Endothelial cell of umbilical vein (primary cell): ENCODE measurements at regions not wholly inside any gene's neighbourhood (a gene's known extent, or its start where the extent isn't known, plus 50 kb on each side); places are given as distances from the start of the nearest gene placed in this dataset.

Source experiments
- BruUV-seq: library from RNA; stranded (reverse); fragments of 400-500 nt; replicated peaks from 2 replicates; lab custom pipeline; 2021; lab: Mats Ljungman, UMichigan
- CTCF ChIA-PET: fragments of 300-600, 350-600 bp; sonication (Branson Sonifier 250); formaldehyde crosslinking; loops from one replicate; lab custom pipeline; 2021; ENCODE audit warnings: antibody characterized with exemption, inconsistent platforms; lab: Charles Lee
- POLR2A ChIA-PET: fragments of 300-600, 350-600 bp; sonication (Branson Sonifier 250); formaldehyde crosslinking; loops from one replicate; lab custom pipeline; 2021; ENCODE audit warnings: antibody characterized with exemption, inconsistent platforms; lab: Charles Lee
- DNase-seq: peaks from one replicate; pipeline ENCODE4 v3.0.0-alpha.2; 2011; ENCODE audit warnings: low read depth, low spot score
- FAIRE-seq: peaks from 2 replicates; lab custom pipeline; 2011; peaks lifted over from hg19 to GRCh38; lab: Jason Lieb, UNC
- H2AFZ ChIP-seq: 2 replicates; pipeline ENCODE4 v1.6.0; 2012; ENCODE audit warnings: low read depth, low read length, control low read depth, inconsistent platforms
- H3K27ac ChIP-seq: 2 replicates; pipeline ENCODE4 v1.5.1; 2011; ENCODE audit warnings: low read depth, mild to moderate bottlenecking, control low read depth, low read length, moderate library complexity; ENCODE audit not compliant: insufficient read depth
- H3K27me3 ChIP-seq, 2 experiments: 2 replicates each; pipeline versions ENCODE4 v1.6.0 to v1.6.1; 2011; ENCODE audit warnings: low read length in 2 of 2, mixed read lengths in 1 of 2; ENCODE audit not compliant: control insufficient read depth in 2 of 2, insufficient read depth in 2 of 2
- H3K36me3 ChIP-seq, 2 experiments: 2 replicates in 1 of 2; 3 replicates in 1 of 2; pipeline ENCODE4 v1.5.1; 2011; ENCODE audit warnings: low read length in 2 of 2, mild to moderate bottlenecking in 1 of 2, moderate library complexity in 1 of 2; ENCODE audit not compliant: control insufficient read depth in 2 of 2, insufficient read depth in 2 of 2; ENCODE audit errors: extremely low read depth in 1 of 2
- H3K4me1 ChIP-seq: 3 replicates; pipeline ENCODE4 v1.5.1; 2011; ENCODE audit warnings: mild to moderate bottlenecking, low read length; ENCODE audit not compliant: control insufficient read depth, insufficient read depth; ENCODE audit errors: extremely low read depth
- H3K4me2 ChIP-seq: 2 replicates; pipeline ENCODE4 v1.6.1; 2011; ENCODE audit warnings: low read length, control low read depth, mixed read lengths; ENCODE audit not compliant: insufficient read depth
- H3K4me3 ChIP-seq, 3 experiments: fragments of 200-600 bp in 1 of 3; sonication (generic), shearing (Covaris generic) in 1 of 3; replicated peaks in 1 of 3; 2 replicates each; pipeline ENCODE4 v1.5.1; 2011 to 2016; ENCODE audit warnings: control low read depth in 3 of 3, low read length in 3 of 3, mild to moderate bottlenecking in 2 of 3, inconsistent platforms in 1 of 3, low read depth in 1 of 3, moderate library complexity in 1 of 3; ENCODE audit not compliant: insufficient read depth in 1 of 3
- H3K79me2 ChIP-seq: 2 replicates; pipeline ENCODE4 v1.6.0; 2012; ENCODE audit warnings: low read length, inconsistent platforms; ENCODE audit not compliant: control insufficient read depth, insufficient read depth
- H3K9ac ChIP-seq: replicated peaks from 2 replicates; pipeline ENCODE3; 2011; ENCODE audit warnings: low read length, control low read depth; ENCODE audit not compliant: insufficient read depth; ENCODE audit errors: extremely low read depth
- H3K9me1 ChIP-seq: replicated peaks from 3 replicates; pipeline ENCODE4 v1.6.0; 2011; ENCODE audit warnings: mild to moderate bottlenecking, low read length; ENCODE audit not compliant: control insufficient read depth, insufficient read depth; ENCODE audit errors: extremely low read depth
- H3K9me3 ChIP-seq: replicated peaks from 2 replicates; pipeline ENCODE4 v1.5.1; 2012; ENCODE audit warnings: low read length, inconsistent platforms; ENCODE audit not compliant: control insufficient read depth, insufficient read depth
- H4K20me1 ChIP-seq: replicated peaks from 2 replicates; pipeline ENCODE3; 2011; ENCODE audit warnings: mild to moderate bottlenecking, low read length; ENCODE audit not compliant: control insufficient read depth, insufficient read depth; ENCODE audit errors: extremely low read depth
- CTCF ChIP-seq, 2 donors: IDR thresholded peaks; 1 replicate in 1 of 2; 2 replicates in 1 of 2; pipeline ENCODE4 v1.5.1; 2011; ENCODE audit warnings: low read length in 2 of 2, mild to moderate bottlenecking in 2 of 2, moderate library complexity in 2 of 2, control low read depth in 1 of 2, inconsistent platforms in 1 of 2, low read depth in 1 of 2; ENCODE audit not compliant: insufficient read depth in 1 of 2; ENCODE audit errors: extremely low read depth in 1 of 2
- EZH2 ChIP-seq: IDR thresholded peaks from 2 replicates; pipeline ENCODE4 v1.6.1; 2012; ENCODE audit warnings: borderline replicate concordance, low read depth, mild to moderate bottlenecking, moderate library complexity, low read length, inconsistent platforms; ENCODE audit not compliant: severe bottlenecking
- FOS ChIP-seq: IDR thresholded peaks from 2 replicates; pipeline ENCODE4 v1.6.1; 2011; ENCODE audit warnings: mild to moderate bottlenecking, low read length, moderate library complexity, borderline replicate concordance; ENCODE audit not compliant: insufficient read depth
- GATA2 ChIP-seq: IDR thresholded peaks from 2 replicates; pipeline ENCODE4 v1.7.0; 2011; ENCODE audit warnings: low read depth, mild to moderate bottlenecking, moderate library complexity, mixed read lengths, low read length; ENCODE audit not compliant: insufficient read length, insufficient read depth
- JUN ChIP-seq: IDR thresholded peaks from 2 replicates; pipeline ENCODE4 v1.6.1; 2011; ENCODE audit warnings: borderline replicate concordance, low read depth; ENCODE audit not compliant: insufficient read length, insufficient read depth
- MAX ChIP-seq: IDR thresholded peaks from 2 replicates; pipeline ENCODE4 v1.6.1; 2011; ENCODE audit not compliant: insufficient read depth, insufficient read length
- MYC ChIP-seq: IDR thresholded peaks from one replicate; pipeline ENCODE4 v1.6.1; 2011; ENCODE audit warnings: mild to moderate bottlenecking, low read depth, low read length
- POLR2A ChIP-seq: IDR thresholded peaks from 2 replicates; pipeline ENCODE4 v1.6.1; 2012; ENCODE audit warnings: low read depth, mild to moderate bottlenecking, control low read depth, low read length
- POLR2AphosphoS5 ChIP-seq: IDR thresholded peaks from 2 replicates; pipeline ENCODE4 v1.6.1; 2012; ENCODE audit warnings: low read depth, mild to moderate bottlenecking, control low read depth, low read length, moderate library complexity; ENCODE audit not compliant: insufficient read depth
- dilution Hi-C: fragments of 300-500 bp; cut with MboI; formaldehyde crosslinking; loops from one replicate; pipeline ENCODE4 v1.15.0; 2019; ENCODE audit warnings: low sequenced_read_pairs; ENCODE audit not compliant: extremely low pct_ligation_motif_present
- intact Hi-C: fragments of 100-400 bp; cut with micrococcal nuclease; formaldehyde crosslinking; loops from one replicate; pipeline ENCODE4 v1.10.0; 2022

GRCh38 chr19:30667227-30667626 lies 295.0 kb downstream of the ZNF536 start:
- ChIA-PET POLR2A (no interaction called here), CTCF (interaction anchor here (0.7 to 6.7 kb wide), 11 partner anchors 11 to 1933 kb away, joined by 3 to 136 read pairs (median 4); no protein-coding TSS in a partner anchor)
- no peaks in the 10 kb centered on the region for H3K79me2 ChIP-seq
- H3K36me3 ChIP-seq = no peaks in the 10 kb centered on the region
- H3K27ac ChIP-seq = no peak overlapping the region
- H3K9me3 ChIP-seq = no peaks in the 10 kb centered on the region
- dilution Hi-C loops = no loop called here
- DNase-seq (no peak), FAIRE-seq (no peak)
- intact Hi-C loops = loop anchor here (5.0 kb wide), 1 partner anchor 1905 kb away; no protein-coding TSS in a partner anchor
- H2AFZ ChIP-seq = no peak overlapping the region
- H3K9me1 ChIP-seq = no peaks in the 10 kb centered on the region
- no peak overlapping the region for H3K4me3 ChIP-seq
- no peaks in the 10 kb centered on the region for H3K4me1 ChIP-seq
- no peak overlapping the region for H3K9ac ChIP-seq
- BruUV-seq = no TSS peak
- H4K20me1 ChIP-seq = no peaks in the 10 kb centered on the region
- TF ChIP-seq MYC = no peak
- TF ChIP-seq EZH2 = no peak
- no peak for TF ChIP-seq POLR2A
- no peak for TF ChIP-seq MAX
- TF ChIP-seq CTCF (IDR thresholded peaks at IDR 0.05; ENCODE audit: extremely low read depth in 1 of 2, insufficient read depth in 1 of 2, low read depth in 1 of 2, low read length in 2 of 2) = no peak
- TF ChIP-seq FOS = no peak
- no peak for TF ChIP-seq GATA2
- no peak for TF ChIP-seq POLR2AphosphoS5
- no peak for TF ChIP-seq JUN
- H3K27me3 ChIP-seq = no peaks in the 10 kb centered on the region
- no peak overlapping the region for H3K4me2 ChIP-seq
